Activated CD4-positive, alpha-beta T cell treated with anti-CD3 and anti-CD28 coated beads for 48 hours (primary cell): ENCODE measurements at regions not wholly inside any gene's neighbourhood (a gene's known extent, or its start where the extent isn't known, plus 50 kb on each side); places are given as distances from the start of the nearest gene placed in this dataset.
A peak's percentile ranks its signal among the peaks of the same experiment; 100 is the strongest.

Source experiments
- DNase-seq: peaks from one replicate; pipeline ENCODE4 v3.0.0-alpha.2; 2020

- DNase-seq, result no peak
Observed at GRCh38 chr2:150571121-150571520, 83.7 kb upstream of the RND3 start.

GRCh38 chr2:150570712-150571111, 83.2 kb upstream of the RND3 start:
- no peak for DNase-seq

GRCh38 chr2:150569761-150570160, 82.3 kb upstream of the RND3 start:
- DNase-seq, result no peak

GRCh38 chr2:150567771-150568301, 80.4 kb upstream of the RND3 start:
- no peak for DNase-seq

- no peak for DNase-seq
Observed at GRCh38 chr2:150566289-150566688, 78.8 kb upstream of the RND3 start.

- DNase-seq, result no peak
Observed at GRCh38 chr2:150561076-150561475, 73.6 kb upstream of the RND3 start.

- DNase-seq, result no peak
Observed at GRCh38 chr2:150557020-150557600, 69.6 kb upstream of the RND3 start.

GRCh38 chr2:150555611-150556356, 68.3 kb upstream of the RND3 start:
- no peak for DNase-seq

GRCh38 chr2:150554046-150554445, 66.6 kb upstream of the RND3 start:
- no peak for DNase-seq

- DNase-seq, result no peak
Observed at GRCh38 chr2:150552041-150552820, 64.8 kb upstream of the RND3 start.

- no peak for DNase-seq
Observed at GRCh38 chr2:150549381-150549780, 61.9 kb upstream of the RND3 start.

- DNase-seq, result peak; percentile 2
Observed at GRCh38 chr2:150548527-150548926, 61.1 kb upstream of the RND3 start.

- DNase-seq, result no peak
Observed at GRCh38 chr2:150545916-150546315, 58.4 kb upstream of the RND3 start.

- DNase-seq, result no peak
Observed at GRCh38 chr2:150544731-150545130, 57.3 kb upstream of the RND3 start.

- DNase-seq, result no peak
Observed at GRCh38 chr2:150542692-150543091, 55.2 kb upstream of the RND3 start.

- DNase-seq, result no peak
Observed at GRCh38 chr2:150542172-150542571, 54.7 kb upstream of the RND3 start.

- DNase-seq, result no peak
Observed at GRCh38 chr2:150538651-150539201, 51.3 kb upstream of the RND3 start.
